MCF 10A (cell line): ENCODE measurements at regions not wholly inside any gene's neighbourhood (a gene's known extent, or its start where the extent isn't known, plus 50 kb on each side); places are given as distances from the start of the nearest gene placed in this dataset.

ENCODE experiments used
- BruUV-seq: library from RNA; stranded (reverse); fragments of 400-500 nt; replicated peaks from 2 replicates; lab custom pipeline; 2021; lab: Mats Ljungman, UMichigan
- CTCF ChIA-PET: fragments of 300-600 bp; sonication (Branson Sonifier 250); formaldehyde crosslinking; extraction: SDS; loops from one replicate; lab custom pipeline; 2021; ENCODE audit warnings: antibody characterized with exemption, inconsistent platforms; lab: Yijun Ruan, JAX
- POLR2A ChIA-PET: fragments of 300-600, 350-650 bp; sonication (Branson Sonifier 250); formaldehyde crosslinking; extraction: SDS; loops from one replicate; lab custom pipeline; 2020; ENCODE audit warnings: antibody characterized with exemption, inconsistent platforms; lab: Yijun Ruan, JAX
- DNase-seq: peaks from one replicate; pipeline ENCODE4 v3.0.0-alpha.2; 2018; ENCODE audit not compliant: unreplicated experiment
- H3K27ac Mint-ChIP-seq: one replicate; pipeline ENCODE4 v1.8.0; 2022; ENCODE audit warnings: mild to moderate bottlenecking, low read depth, mixed read lengths; ENCODE audit not compliant: unreplicated experiment
- H3K27me3 Mint-ChIP-seq: one replicate; pipeline ENCODE4 v1.8.0; 2022; ENCODE audit warnings: mixed read lengths; ENCODE audit not compliant: insufficient read depth, unreplicated experiment
- H3K36me3 Mint-ChIP-seq: one replicate; pipeline ENCODE4 v1.8.0; 2022; ENCODE audit warnings: mild to moderate bottlenecking, moderate library complexity, mixed read lengths; ENCODE audit not compliant: insufficient read depth, unreplicated experiment
- H3K4me1 Mint-ChIP-seq: one replicate; pipeline ENCODE4 v1.8.0; 2022; ENCODE audit warnings: mixed read lengths; ENCODE audit not compliant: insufficient read depth, unreplicated experiment
- H3K4me3 Mint-ChIP-seq: one replicate; pipeline ENCODE4 v1.8.0; 2022; ENCODE audit warnings: mild to moderate bottlenecking, moderate library complexity, mixed read lengths; ENCODE audit not compliant: unreplicated experiment
- H3K9me3 Mint-ChIP-seq: one replicate; pipeline ENCODE4 v1.8.0; 2022; ENCODE audit warnings: mixed read lengths; ENCODE audit not compliant: unreplicated experiment
- intact Hi-C: fragments of 100-400 bp; cut with micrococcal nuclease; formaldehyde crosslinking; loops from 2 replicates; pipeline ENCODE4 v1.14.1; 2022
- TF ChIP-seq, protein P1 (sequence below): fragments of 200-600 bp; IDR thresholded peaks from one replicate; pipeline ENCODE4 v1.8.0; 2022; ENCODE audit warnings: antibody characterized with exemption, mild to moderate bottlenecking; ENCODE audit not compliant: unreplicated experiment

- no peak for DNase-seq
- ChIA-PET CTCF (interaction anchor here (1.4 kb wide), 1 partner anchor 14 kb away, joined by 4 read pairs; no protein-coding TSS in a partner anchor), POLR2A (interaction anchor here (0.5 kb wide), 1 partner anchor 105 kb away, joined by 3 read pairs; no protein-coding TSS in a partner anchor)
- intact Hi-C loops = no loop called here
- Mint-ChIP-seq H3K27ac (no peak overlapping the region), H3K36me3 (no peaks in the 10 kb centered on the region), H3K9me3 (no peaks in the 10 kb centered on the region), H3K27me3 (no peaks in the 10 kb centered on the region), H3K4me1 (peaks cover 5% of the 10 kb centered on the region), H3K4me3 (no peak overlapping the region)
- TF ChIP-seq, protein P1, sequence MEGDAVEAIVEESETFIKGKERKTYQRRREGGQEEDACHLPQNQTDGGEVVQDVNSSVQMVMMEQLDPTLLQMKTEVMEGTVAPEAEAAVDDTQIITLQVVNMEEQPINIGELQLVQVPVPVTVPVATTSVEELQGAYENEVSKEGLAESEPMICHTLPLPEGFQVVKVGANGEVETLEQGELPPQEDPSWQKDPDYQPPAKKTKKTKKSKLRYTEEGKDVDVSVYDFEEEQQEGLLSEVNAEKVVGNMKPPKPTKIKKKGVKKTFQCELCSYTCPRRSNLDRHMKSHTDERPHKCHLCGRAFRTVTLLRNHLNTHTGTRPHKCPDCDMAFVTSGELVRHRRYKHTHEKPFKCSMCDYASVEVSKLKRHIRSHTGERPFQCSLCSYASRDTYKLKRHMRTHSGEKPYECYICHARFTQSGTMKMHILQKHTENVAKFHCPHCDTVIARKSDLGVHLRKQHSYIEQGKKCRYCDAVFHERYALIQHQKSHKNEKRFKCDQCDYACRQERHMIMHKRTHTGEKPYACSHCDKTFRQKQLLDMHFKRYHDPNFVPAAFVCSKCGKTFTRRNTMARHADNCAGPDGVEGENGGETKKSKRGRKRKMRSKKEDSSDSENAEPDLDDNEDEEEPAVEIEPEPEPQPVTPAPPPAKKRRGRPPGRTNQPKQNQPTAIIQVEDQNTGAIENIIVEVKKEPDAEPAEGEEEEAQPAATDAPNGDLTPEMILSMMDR = no peak
- no TSS peak for BruUV-seq
Measured at GRCh38 chr3:170797685-170798084, 72.3 kb downstream of the RPL22L1 start.

GRCh38 chr3:170792471-170792870, 77.5 kb downstream of the RPL22L1 start:
- Mint-ChIP-seq H3K36me3 (no peaks in the 10 kb centered on the region), H3K27me3 (no peaks in the 10 kb centered on the region), H3K27ac (no peak overlapping the region), H3K9me3 (no peaks in the 10 kb centered on the region), H3K4me1 (no peaks in the 10 kb centered on the region), H3K4me3 (no peak overlapping the region)
- ChIA-PET POLR2A (no interaction called here), CTCF (interaction anchor here (1.1 to 2.0 kb wide), 2 partner anchors 17 to 20 kb away, joined by 3 to 4 read pairs; no protein-coding TSS in a partner anchor)
- no TSS peak for BruUV-seq
- intact Hi-C loops = no loop called here
- TF ChIP-seq, protein P1 = no peak
- DNase-seq = no peak

GRCh38 chr3:170790647-170791046, 79.3 kb downstream of the RPL22L1 start:
- H3K36me3 Mint-ChIP-seq = no peaks in the 10 kb centered on the region
- no peak overlapping the region for H3K27ac Mint-ChIP-seq
- intact Hi-C loops = no loop called here
- H3K9me3 Mint-ChIP-seq = no peaks in the 10 kb centered on the region
- no peak overlapping the region for H3K4me3 Mint-ChIP-seq
- CTCF ChIA-PET = no interaction called here
- H3K27me3 Mint-ChIP-seq = peaks cover 3% of the 10 kb centered on the region
- BruUV-seq = no TSS peak
- POLR2A ChIA-PET = no interaction called here
- no peak for DNase-seq
- TF ChIP-seq, protein P1 = no peak
- H3K4me1 Mint-ChIP-seq = peaks cover under 1% of the 10 kb centered on the region

GRCh38 chr3:170787464-170787863, 82.5 kb downstream of the RPL22L1 start:
- Mint-ChIP-seq H3K4me3 (no peak overlapping the region), H3K27me3 (peaks cover 11% of the 10 kb centered on the region), H3K36me3 (no peaks in the 10 kb centered on the region), H3K9me3 (no peaks in the 10 kb centered on the region), H3K4me1 (peaks cover 5% of the 10 kb centered on the region), H3K27ac (no peak overlapping the region)
- no TSS peak for BruUV-seq
- ChIA-PET POLR2A (no interaction called here), CTCF (interaction anchor here (0.7 kb wide), 1 partner anchor 46 kb away, joined by 4 read pairs; no protein-coding TSS in a partner anchor)
- no peak for DNase-seq
- intact Hi-C loops = no loop called here
- TF ChIP-seq, protein P1 = no peak
